NCI-H2227 treated with DMSO at 0.1 percent for 48 hours (cell line): ENCODE measurements at regions not wholly inside any gene's neighbourhood (a gene's known extent, or its start where the extent isn't known, plus 50 kb on each side); places are given as distances from the start of the nearest gene placed in this dataset.
A peak's percentile ranks its signal among the peaks of the same experiment; 100 is the strongest.
"Not testable (repeated sequence)": the region's sequence is repeated elsewhere in the genome, so short reads cannot be mapped to it uniquely, and the experiment has no call there.

Experiments used
- DNase-seq: peaks from one replicate; lab custom pipeline; 2025; lab: John Stamatoyannopoulos, UW

- DNase-seq: no peak
Measured at GRCh38 chr13:97520061-97520460, 86.1 kb downstream of the RAP2A start.

DNA sequence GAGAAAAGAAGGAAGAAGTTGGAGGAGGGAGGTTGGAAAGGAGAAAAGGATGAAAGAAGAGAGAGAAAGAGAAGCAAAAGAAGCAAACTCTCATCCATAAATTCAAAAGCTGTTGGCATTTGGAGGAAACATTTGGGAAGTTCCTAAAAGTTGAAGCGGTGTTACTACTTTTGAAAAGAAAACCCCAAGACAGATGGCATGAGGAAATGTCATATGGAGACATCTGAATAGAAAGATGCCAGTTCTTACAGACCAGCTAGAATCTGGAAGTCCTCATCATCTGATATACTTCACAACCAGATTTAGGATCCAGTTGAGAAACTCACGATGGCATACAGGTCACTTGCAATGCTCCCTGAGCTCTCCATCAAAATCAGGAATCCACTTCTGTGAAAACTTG is 86.9 kb downstream of the RAP2A start:
- no peak for DNase-seq

DNA sequence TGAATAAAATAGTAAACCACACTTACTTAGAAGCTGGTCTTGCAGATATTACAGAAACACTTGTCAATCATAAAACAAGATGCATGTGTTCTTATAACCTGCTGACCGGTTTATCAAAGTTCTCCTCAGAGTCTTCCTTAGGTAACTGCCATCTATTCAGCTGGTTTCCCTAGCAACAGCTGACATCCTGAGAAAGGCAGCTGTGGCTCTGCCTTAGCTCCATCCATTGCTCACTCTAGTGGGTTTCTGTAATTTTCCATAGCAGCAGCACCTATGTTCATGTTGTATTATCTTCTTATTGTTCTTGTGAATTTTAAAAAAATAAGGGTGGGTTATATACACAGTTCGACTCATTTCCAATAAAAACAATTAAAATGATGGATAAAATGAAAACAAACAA is 87.8 kb downstream of the RAP2A start:
- no peak for DNase-seq

DNA sequence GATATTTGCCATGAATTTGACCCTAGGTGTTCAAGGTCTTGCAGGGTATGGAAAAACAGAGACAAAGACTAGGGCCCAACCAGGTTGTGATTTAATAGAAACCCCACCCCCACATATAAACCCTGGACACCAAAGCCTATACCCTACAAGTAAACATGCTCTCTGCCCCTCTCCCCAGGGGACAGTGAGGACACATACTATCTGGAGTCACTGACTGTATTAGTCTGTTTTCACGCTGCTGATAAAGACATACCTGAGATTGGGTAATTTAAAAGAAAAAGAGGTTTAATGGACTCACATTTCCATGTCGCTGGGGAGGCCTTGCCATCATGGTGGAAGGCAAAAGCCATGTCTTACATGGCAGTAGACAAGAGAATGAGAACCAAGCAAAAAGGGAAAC is 88.3 kb downstream of the RAP2A start:
- DNase-seq: no peak

- no peak for DNase-seq
Measured at GRCh38 chr13:97526556-97526955, 92.6 kb downstream of the RAP2A start.

GRCh38 chr13:97528518-97528917 is 94.5 kb downstream of the RAP2A start:
- no peak for DNase-seq

- DNase-seq: no peak
Measured at GRCh38 chr13:97534540-97534939, 100.6 kb downstream of the RAP2A start.

- no peak for DNase-seq
Measured at GRCh38 chr13:97535614-97536013, 101.6 kb downstream of the RAP2A start.

DNA sequence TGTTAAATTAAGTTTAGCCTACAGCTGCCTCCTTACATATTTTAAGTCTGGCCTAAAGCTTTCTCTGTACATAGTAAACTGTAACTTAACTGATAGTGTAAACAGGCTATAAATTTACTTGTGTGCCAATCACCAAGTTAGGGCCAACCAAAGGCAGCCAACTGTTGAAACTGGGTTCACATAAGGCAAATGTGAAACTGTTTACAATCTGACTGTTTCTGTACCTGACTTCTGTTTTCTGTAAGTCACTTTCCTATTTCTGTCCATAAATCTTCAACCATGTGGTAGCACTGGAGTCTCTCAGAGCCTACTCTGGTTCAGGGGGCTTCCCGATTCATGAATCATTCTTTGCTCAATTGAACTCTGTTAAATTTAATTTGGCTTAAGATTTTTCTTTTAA is 103.1 kb downstream of the RAP2A start:
- no peak for DNase-seq

- DNase-seq: no peak
Measured at GRCh38 chr13:97538203-97538602, 104.2 kb downstream of the RAP2A start.

DNA sequence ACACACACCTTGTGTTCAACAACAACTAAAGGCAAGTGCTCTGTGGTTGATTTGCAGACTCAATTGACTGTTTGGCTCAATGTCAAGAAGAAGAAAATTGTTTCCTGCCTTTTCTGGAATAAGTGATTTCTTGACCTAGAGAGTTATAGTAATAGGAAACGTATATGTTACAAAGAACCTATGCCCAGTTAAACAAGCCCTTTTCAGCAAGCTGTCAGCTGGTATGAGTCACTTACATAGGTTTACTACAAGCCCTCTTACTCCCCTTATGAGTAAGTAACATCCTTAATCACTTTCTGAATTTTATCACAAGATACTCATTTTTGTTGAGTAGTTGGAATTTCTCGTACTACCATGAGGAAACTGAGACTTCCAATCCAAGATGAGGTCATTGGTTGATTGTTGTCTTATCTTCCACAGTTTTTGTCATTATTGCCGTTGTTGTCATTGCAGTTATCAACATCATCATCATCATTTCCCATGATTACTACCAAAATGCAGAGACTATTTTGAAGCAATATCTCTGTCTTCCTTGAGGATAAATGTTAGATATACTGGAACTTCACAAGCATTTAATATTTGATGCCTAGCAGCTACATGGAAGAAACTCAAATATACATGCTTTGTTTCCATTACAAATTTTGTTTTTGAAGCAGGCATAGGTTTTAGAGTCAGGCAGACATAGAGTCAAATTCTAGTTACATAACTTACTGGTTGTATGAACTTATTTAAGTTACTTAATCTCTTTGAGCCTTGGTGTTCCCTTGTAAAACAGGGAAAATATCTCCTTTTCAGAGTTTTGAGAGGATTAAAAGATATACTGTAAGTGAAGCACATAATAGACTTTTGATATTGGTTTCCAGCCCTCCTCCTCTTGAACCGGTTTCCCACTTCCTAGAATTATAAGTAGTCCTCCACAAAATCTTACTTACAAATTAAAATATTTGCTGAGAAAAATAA is 106.0 kb downstream of the RAP2A start:
- DNase-seq: no peak

- DNase-seq: no peak
Measured at GRCh38 chr13:97540696-97541095, 106.7 kb downstream of the RAP2A start.

DNA sequence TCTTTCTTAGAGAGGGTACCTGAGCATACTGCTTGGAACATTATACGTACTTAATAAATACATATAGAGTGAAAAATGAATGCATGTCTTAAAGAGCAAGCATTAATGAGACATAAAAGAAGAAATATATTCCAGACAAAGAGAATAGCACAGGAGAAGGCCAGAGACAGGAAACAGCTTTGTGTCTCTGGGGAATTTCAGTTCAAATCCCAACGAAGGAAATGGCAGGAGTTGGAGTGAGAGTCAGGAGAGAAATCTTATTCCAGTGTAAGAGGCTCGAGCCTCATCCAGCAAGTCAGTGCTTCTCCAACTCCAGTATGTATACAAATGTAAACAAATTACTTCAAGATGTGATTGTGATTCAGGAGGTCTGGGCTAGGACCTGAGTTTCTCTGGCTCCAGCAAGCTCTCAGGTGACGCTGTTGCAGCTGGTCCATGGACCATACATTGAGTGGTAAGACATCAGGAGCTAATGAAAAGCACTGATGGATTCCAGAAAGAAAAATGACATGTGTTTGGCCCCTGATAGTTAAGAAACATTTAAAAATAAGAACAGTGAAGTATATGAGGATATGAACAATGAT is 108.2 kb downstream of the RAP2A start:
- no peak for DNase-seq

DNA sequence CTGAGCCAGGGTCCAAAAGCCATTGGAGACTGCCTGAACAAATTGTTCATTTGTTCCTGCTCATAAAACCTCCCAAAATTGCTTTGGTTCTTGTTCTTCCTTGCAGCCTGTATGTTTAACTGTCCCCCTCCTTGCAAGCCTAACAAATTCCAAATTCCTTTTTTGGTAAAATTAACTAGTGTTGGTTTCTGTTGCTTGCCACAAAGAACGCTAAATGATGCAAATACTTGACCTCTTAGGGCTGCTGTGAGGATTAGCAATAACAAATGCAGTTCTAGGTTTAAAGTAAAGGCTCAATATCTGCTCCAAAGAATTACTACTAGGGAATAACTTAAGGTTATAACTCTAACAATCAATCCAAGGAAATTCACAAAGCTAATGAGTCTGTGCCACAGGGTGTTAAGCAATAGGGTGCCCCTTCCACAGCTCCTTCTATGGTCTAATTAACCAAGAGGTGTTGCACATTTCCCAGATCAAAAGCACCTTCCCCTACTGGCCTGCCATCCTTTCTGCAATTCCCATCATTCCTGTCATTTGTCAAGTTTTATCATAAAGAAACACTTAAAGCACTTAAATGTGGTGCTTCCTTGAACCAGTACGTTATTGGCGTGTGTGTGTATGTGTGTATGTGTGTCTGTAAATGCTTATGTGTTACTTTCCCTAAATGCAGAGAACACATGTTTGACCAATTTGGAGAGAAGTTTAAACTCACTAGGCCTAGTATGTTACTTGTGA is 110.2 kb downstream of the RAP2A start:
- DNase-seq: no peak

DNA sequence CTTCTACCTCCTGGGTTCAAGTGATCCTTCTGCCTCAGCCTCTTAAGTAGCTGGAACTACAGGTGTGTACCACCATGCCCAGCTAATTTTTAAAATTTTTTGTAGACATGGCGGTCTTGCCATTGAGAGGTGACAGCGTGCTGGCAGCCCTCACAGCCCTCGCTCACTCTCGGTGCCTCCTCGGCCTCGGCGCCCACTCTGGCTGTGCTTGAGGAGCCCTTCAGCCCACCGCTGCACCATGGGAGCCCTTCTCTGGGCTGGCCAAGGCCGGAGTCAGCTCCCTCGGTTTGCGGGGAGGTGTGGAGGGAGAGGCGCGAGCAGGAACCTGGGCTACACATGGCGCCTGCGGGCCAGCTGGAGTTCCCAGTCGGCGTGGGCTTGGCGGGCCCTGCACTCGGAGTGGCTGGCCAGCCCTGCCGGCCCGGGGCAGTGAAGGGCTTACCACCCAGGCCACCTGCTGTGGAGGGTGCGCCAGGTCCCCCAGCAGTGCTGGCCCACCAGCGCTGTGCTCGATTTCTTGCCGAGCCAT is 111.1 kb downstream of the RAP2A start:
- not testable (repeated sequence) for DNase-seq

DNA sequence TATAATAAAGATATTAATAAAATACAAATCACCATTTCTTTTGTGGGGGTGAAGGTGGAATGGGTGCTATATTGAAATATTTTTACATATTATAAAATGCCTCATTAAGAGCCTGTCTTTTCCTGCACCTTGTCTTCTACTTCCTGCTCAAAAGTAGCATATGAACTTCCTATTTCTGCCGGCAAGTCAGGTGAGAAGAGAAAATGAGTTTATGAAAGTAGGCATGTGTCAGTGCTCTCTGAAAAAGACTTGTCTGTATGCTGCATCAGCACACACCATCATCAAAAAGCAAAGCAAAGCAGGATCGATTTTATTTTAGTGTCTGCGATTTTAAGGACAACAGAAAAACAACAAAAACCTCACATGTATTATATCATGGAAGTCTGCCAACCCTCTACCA is 114.2 kb downstream of the RAP2A start:
- DNase-seq: no peak

DNA sequence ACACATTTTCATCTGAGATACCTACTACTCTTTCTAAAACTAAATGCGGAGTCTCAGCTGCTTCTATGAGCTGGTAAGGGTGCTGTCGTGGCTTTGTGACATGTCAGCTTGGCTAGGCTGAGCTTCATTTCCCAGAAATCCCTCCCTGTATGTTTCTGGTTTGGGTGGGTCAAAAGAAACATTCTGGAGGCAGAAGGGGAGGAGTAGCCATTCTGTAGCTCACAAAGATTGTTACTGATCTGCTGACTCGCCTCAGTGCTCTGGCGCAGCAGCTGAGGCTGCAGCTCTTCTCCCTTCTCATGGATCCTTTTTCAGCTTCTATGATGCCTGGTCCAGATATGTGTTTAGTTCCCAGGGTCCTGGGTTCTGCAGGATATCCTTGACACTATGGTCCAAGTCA is 114.7 kb downstream of the RAP2A start:
- no peak for DNase-seq

DNA sequence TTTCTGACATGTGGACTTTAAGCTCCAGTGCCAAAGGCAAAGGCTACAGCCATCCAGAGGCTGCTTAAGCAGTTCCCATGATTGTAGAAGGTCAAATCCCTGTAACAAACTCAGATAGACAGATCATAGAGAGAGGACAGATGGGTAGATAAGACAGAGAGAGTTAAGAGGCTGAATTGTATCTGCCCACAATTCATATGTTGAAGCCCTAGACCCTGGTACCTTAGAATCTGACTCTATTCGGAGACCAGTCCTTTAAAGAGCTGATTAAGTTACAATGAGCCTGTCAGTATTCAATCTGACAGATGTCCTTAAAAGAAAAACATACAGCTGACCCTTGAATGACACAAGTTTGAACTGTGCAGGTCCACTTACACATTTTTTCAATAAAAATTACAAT is 115.2 kb downstream of the RAP2A start:
- no peak for DNase-seq

- DNase-seq: no peak
Measured at GRCh38 chr13:97554496-97554895, 120.5 kb downstream of the RAP2A start.

- DNase-seq: no peak
Measured at GRCh38 chr13:97555034-97555433, 121.1 kb downstream of the RAP2A start.

- no peak for DNase-seq
Measured at GRCh38 chr13:97559030-97559429, 125.1 kb downstream of the RAP2A start.

DNA sequence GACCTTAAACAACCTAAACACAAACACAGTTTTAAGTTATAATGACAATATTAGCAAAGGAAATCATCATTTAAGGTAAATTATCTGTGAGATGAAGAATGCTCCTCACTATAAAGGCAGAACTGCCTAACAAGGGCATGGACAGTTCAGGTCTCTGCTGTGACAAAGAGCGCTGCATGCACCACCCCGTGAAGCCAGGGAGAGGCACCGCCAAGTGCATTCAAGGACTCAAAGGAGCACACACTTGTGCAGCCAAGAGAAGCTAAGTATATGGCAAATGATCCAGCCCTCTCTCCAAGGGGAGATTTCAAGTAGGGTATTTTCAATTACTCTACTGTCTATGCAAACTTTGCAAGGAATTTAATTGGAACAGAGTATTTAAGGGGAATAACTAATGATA is 126.0 kb downstream of the RAP2A start:
- peak; percentile 90 for DNase-seq

- no peak for DNase-seq
Measured at GRCh38 chr13:97561182-97561581, 127.2 kb downstream of the RAP2A start.
